Astrocyte (in vitro differentiated cells and primary cell): ENCODE measurements at regions not wholly inside any gene's neighbourhood (a gene's known extent, or its start where the extent isn't known, plus 50 kb on each side); places are given as distances from the start of the nearest gene placed in this dataset.

Source experiments
- EZH2 ChIP-seq: IDR thresholded peaks from 2 replicates; pipeline ENCODE4 v1.6.1; 2012; ENCODE audit warnings: mild to moderate bottlenecking, low read length, inconsistent platforms; ENCODE audit not compliant: insufficient read depth
- TF ChIP-seq, protein P1 (sequence below): IDR thresholded peaks from 2 replicates; pipeline ENCODE4 v1.5.1; 2011; ENCODE audit warnings: low read depth, mild to moderate bottlenecking, inconsistent platforms, low read length, moderate library complexity; ENCODE audit not compliant: insufficient read depth

GRCh38 chr17:55668312-55668920 lies 54.2 kb downstream of the TMEM100 start:
- TF ChIP-seq, protein P1, sequence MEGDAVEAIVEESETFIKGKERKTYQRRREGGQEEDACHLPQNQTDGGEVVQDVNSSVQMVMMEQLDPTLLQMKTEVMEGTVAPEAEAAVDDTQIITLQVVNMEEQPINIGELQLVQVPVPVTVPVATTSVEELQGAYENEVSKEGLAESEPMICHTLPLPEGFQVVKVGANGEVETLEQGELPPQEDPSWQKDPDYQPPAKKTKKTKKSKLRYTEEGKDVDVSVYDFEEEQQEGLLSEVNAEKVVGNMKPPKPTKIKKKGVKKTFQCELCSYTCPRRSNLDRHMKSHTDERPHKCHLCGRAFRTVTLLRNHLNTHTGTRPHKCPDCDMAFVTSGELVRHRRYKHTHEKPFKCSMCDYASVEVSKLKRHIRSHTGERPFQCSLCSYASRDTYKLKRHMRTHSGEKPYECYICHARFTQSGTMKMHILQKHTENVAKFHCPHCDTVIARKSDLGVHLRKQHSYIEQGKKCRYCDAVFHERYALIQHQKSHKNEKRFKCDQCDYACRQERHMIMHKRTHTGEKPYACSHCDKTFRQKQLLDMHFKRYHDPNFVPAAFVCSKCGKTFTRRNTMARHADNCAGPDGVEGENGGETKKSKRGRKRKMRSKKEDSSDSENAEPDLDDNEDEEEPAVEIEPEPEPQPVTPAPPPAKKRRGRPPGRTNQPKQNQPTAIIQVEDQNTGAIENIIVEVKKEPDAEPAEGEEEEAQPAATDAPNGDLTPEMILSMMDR, result no peak
- TF ChIP-seq EZH2, result no peak
